Neural progenitor cell (in vitro differentiated cells): ENCODE measurements at regions not wholly inside any gene's neighbourhood (a gene's known extent, or its start where the extent isn't known, plus 50 kb on each side); places are given as distances from the start of the nearest gene placed in this dataset.

Experiments used
- EZH2 ChIP-seq: fragments of 200-600 bp; sonication (generic); IDR thresholded peaks from 2 replicates; pipeline ENCODE4 v1.6.1; 2017; ENCODE audit warnings: antibody characterized with exemption, mild to moderate bottlenecking, moderate library complexity
- EZH2phosphoT487 ChIP-seq: fragments of 200-600 bp; sonication (generic); IDR thresholded peaks from 2 replicates; pipeline ENCODE4 v1.6.1; 2017; ENCODE audit warnings: antibody characterized with exemption
- TF ChIP-seq, protein P1 (sequence below): fragments of 200-600 bp; sonication (generic); IDR thresholded peaks from 2 replicates; pipeline ENCODE4 v1.5.1; 2017; ENCODE audit warnings: antibody characterized with exemption, mild to moderate bottlenecking

- TF ChIP-seq, protein P1, sequence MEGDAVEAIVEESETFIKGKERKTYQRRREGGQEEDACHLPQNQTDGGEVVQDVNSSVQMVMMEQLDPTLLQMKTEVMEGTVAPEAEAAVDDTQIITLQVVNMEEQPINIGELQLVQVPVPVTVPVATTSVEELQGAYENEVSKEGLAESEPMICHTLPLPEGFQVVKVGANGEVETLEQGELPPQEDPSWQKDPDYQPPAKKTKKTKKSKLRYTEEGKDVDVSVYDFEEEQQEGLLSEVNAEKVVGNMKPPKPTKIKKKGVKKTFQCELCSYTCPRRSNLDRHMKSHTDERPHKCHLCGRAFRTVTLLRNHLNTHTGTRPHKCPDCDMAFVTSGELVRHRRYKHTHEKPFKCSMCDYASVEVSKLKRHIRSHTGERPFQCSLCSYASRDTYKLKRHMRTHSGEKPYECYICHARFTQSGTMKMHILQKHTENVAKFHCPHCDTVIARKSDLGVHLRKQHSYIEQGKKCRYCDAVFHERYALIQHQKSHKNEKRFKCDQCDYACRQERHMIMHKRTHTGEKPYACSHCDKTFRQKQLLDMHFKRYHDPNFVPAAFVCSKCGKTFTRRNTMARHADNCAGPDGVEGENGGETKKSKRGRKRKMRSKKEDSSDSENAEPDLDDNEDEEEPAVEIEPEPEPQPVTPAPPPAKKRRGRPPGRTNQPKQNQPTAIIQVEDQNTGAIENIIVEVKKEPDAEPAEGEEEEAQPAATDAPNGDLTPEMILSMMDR: no peak
- TF ChIP-seq EZH2phosphoT487 (no peak), EZH2 (no peak)
Measured at GRCh38 chr3:43948013-43948412, 257.3 kb downstream of the ABHD5 start.
